PC-3 (cell line): ENCODE measurements at regions not wholly inside any gene's neighbourhood (a gene's known extent, or its start where the extent isn't known, plus 50 kb on each side); places are given as distances from the start of the nearest gene placed in this dataset.

Experiments used
- ATAC-seq: fragments of 200-7000 bp; cut with Tn5 transposase; 2 replicates; pipeline ENCODE4 v1.9.1; 2020; ENCODE audit warnings: mild to moderate bottlenecking, moderate library complexity
- BruUV-seq: library from RNA; stranded (reverse); fragments of 400-500 nt; replicated peaks from 2 replicates; lab custom pipeline; 2021; lab: Mats Ljungman, UMichigan
- CTCF ChIA-PET: fragments of 300-600 bp; sonication (Branson Sonifier 250); formaldehyde crosslinking; loops from one replicate; lab custom pipeline; 2022; ENCODE audit warnings: antibody characterized with exemption; lab: Charles Lee
- POLR2A ChIA-PET: fragments of 300-600 bp; sonication (Branson Sonifier 250); formaldehyde crosslinking; loops from one replicate; lab custom pipeline; 2022; ENCODE audit warnings: antibody characterized with exemption; ENCODE audit not compliant: unreplicated experiment; lab: Charles Lee
- DNase-seq: peaks from one replicate; pipeline ENCODE4 v3.0.0-alpha.2; 2015
- H2AFZ ChIP-seq: fragments of 300-600 bp; sonication (generic); 2 replicates; pipeline ENCODE4 v1.6.0; 2016; ENCODE audit warnings: antibody characterized with exemption, low read length
- H3F3A ChIP-seq: fragments of 300-600 bp; sonication (generic); one replicate; pipeline ENCODE4 v1.6.0; 2017; ENCODE audit warnings: antibody characterized with exemption, low read length, control low read depth, mild to moderate bottlenecking; ENCODE audit not compliant: unreplicated experiment
- H3K27ac ChIP-seq: fragments of 300-600 bp; sonication (generic); 2 replicates; pipeline ENCODE4 v1.5.1; 2016; ENCODE audit warnings: mild to moderate bottlenecking, low read length
- H3K27me3 ChIP-seq: fragments of 300-600 bp; sonication (generic); 2 replicates; pipeline ENCODE4 v1.6.1; 2016; ENCODE audit warnings: low read length, mixed read lengths
- H3K36me3 ChIP-seq: fragments of 300-600 bp; sonication (generic); 2 replicates; pipeline ENCODE4 v1.6.1; 2016; ENCODE audit warnings: low read depth, mixed run types, low read length, mixed read lengths
- H3K4me1 ChIP-seq: fragments of 300-600 bp; sonication (generic); 2 replicates; pipeline ENCODE4 v1.5.1; 2016; ENCODE audit warnings: low read length; ENCODE audit not compliant: insufficient read depth
- H3K4me2 ChIP-seq: fragments of 300-600 bp; sonication (generic); 2 replicates; pipeline ENCODE4 v1.6.0; 2016; ENCODE audit warnings: low read length
- H3K4me3 ChIP-seq: fragments of 300-600 bp; sonication (generic); 2 replicates; pipeline ENCODE4 v1.5.1; 2016; ENCODE audit warnings: mild to moderate bottlenecking, low read length, mixed read lengths
- H3K79me2 ChIP-seq: fragments of 300-600 bp; sonication (generic); 2 replicates; pipeline ENCODE4 v1.6.1; 2017; ENCODE audit warnings: low read length, mixed read lengths
- H3K9ac ChIP-seq: fragments of 300-600 bp; sonication (generic); 2 replicates; pipeline ENCODE4 v1.6.0; 2016; ENCODE audit warnings: mild to moderate bottlenecking, low read length
- H3K9me2 ChIP-seq: fragments of 300-600 bp; sonication (generic); replicated peaks from 2 replicates; pipeline ENCODE4 v1.6.1; 2016; ENCODE audit warnings: mixed run types, low read length, mixed read lengths
- H3K9me3 ChIP-seq: fragments of 300-600 bp; sonication (generic); 2 replicates; pipeline ENCODE4 v1.6.1; 2016; ENCODE audit warnings: low read length, mixed read lengths
- H4K20me1 ChIP-seq: fragments of 300-600 bp; sonication (generic); 2 replicates; pipeline ENCODE4 v1.6.1; 2016; ENCODE audit warnings: low read length, mixed read lengths
- EZH2 ChIP-seq: fragments of 300-600 bp; sonication (generic); IDR thresholded peaks from one replicate; pipeline ENCODE4 v1.6.1; 2017; ENCODE audit warnings: antibody characterized with exemption, mild to moderate bottlenecking, low read length; ENCODE audit not compliant: unreplicated experiment
- EZH2phosphoT487 ChIP-seq: fragments of 300-600 bp; sonication (generic); IDR thresholded peaks from 2 replicates; pipeline ENCODE4 v1.6.1; 2018; ENCODE audit warnings: mild to moderate bottlenecking, antibody characterized with exemption, low read length, borderline replicate concordance
- intact Hi-C: fragments of 100-400 bp; cut with micrococcal nuclease; formaldehyde crosslinking; loops from 2 replicates; pipeline ENCODE4 v1.9.0; 2023
- TF ChIP-seq, protein P1 (sequence below): fragments of 300-600 bp; sonication (generic); conservative IDR thresholded peaks from 2 replicates; pipeline ENCODE4 v1.5.1; 2017; ENCODE audit warnings: antibody characterized with exemption, low read depth, mild to moderate bottlenecking, low read length

DNA sequence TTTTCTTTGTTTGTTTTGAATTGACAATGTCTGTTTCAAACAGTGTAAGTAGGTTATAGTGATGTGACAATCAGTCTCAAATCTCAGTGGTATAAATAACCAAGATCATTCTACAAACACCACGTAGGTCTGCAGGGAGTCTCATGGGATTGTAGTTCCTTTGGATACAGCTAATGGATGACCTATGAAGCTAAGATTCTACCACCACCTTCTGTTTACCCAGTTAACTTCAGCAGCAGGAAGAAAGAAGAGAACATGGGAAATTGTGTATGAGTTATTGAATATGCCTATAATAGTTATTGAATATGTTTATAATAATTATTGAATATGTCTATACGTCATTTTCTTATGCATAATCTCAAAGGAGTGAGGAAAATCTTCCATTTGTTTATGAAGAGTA is 63.9 kb upstream of the SLITRK5 start:
- Histone ChIP-seq H3K9me2 (no peaks in the 10 kb centered on the region), H3K9ac (no peak overlapping the region), H3F3A (no peaks in the 10 kb centered on the region), H2AFZ (no peak overlapping the region), H3K4me1 (no peaks in the 10 kb centered on the region), H4K20me1 (no peaks in the 10 kb centered on the region), H3K27ac (no peak overlapping the region), H3K9me3 (no peaks in the 10 kb centered on the region), H3K79me2 (no peaks in the 10 kb centered on the region), H3K4me2 (no peak overlapping the region), H3K4me3 (no peak overlapping the region), H3K27me3 (no peaks in the 10 kb centered on the region), H3K36me3 (no peaks in the 10 kb centered on the region)
- no peak for ATAC-seq
- intact Hi-C loops = no loop called here
- no peak for DNase-seq
- ChIA-PET CTCF (no interaction called here), POLR2A (no interaction called here)
- TF ChIP-seq, protein P1, sequence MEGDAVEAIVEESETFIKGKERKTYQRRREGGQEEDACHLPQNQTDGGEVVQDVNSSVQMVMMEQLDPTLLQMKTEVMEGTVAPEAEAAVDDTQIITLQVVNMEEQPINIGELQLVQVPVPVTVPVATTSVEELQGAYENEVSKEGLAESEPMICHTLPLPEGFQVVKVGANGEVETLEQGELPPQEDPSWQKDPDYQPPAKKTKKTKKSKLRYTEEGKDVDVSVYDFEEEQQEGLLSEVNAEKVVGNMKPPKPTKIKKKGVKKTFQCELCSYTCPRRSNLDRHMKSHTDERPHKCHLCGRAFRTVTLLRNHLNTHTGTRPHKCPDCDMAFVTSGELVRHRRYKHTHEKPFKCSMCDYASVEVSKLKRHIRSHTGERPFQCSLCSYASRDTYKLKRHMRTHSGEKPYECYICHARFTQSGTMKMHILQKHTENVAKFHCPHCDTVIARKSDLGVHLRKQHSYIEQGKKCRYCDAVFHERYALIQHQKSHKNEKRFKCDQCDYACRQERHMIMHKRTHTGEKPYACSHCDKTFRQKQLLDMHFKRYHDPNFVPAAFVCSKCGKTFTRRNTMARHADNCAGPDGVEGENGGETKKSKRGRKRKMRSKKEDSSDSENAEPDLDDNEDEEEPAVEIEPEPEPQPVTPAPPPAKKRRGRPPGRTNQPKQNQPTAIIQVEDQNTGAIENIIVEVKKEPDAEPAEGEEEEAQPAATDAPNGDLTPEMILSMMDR = no peak
- TF ChIP-seq EZH2 (no peak), EZH2phosphoT487 (no peak)
- BruUV-seq = no TSS peak

DNA sequence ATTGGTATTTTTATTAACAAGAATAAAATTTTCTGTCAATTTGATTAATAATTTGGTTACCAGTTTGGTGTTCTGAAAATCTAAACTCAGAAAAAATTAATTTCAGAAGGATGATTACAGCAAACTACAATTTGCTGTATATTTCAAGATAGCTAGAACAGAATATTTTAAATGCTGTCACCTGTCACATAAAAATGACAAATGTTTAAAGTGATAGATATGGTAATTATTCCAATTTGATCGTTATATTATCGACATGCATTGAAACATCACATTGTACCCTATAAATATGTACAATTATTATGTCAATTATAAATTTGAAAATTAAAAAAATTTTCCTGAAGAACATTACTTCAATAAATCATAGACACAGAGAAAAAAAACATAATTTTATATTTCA is 56.9 kb upstream of the SLITRK5 start:
- no peaks in the 10 kb centered on the region for H3K9me3 ChIP-seq
- H3F3A ChIP-seq = no peaks in the 10 kb centered on the region
- no peaks in the 10 kb centered on the region for H4K20me1 ChIP-seq
- H3K4me2 ChIP-seq = no peak overlapping the region
- H3K9me2 ChIP-seq = no peaks in the 10 kb centered on the region
- H3K79me2 ChIP-seq = no peaks in the 10 kb centered on the region
- DNase-seq (no peak), ATAC-seq (no peak)
- H3K27ac ChIP-seq = no peak overlapping the region
- H3K4me1 ChIP-seq = no peaks in the 10 kb centered on the region
- H3K4me3 ChIP-seq = no peak overlapping the region
- no peak overlapping the region for H3K9ac ChIP-seq
- ChIA-PET CTCF (no interaction called here), POLR2A (no interaction called here)
- no peaks in the 10 kb centered on the region for H3K36me3 ChIP-seq
- TF ChIP-seq EZH2 (no peak), EZH2phosphoT487 (no peak)
- TF ChIP-seq, protein P1 = no peak
- H2AFZ ChIP-seq = no peak overlapping the region
- intact Hi-C loops = no loop called here
- no peaks in the 10 kb centered on the region for H3K27me3 ChIP-seq
- BruUV-seq = no TSS peak
